Fibroblast of lung (primary cell): ENCODE measurements at regions not wholly inside any gene's neighbourhood (a gene's known extent, or its start where the extent isn't known, plus 50 kb on each side); places are given as distances from the start of the nearest gene placed in this dataset.

Source experiments
- CTCF ChIP-seq, 2 donors: IDR thresholded peaks in 1 of 2; conservative IDR thresholded peaks in 1 of 2; 1 replicate in 1 of 2; 2 replicates in 1 of 2; pipeline ENCODE4 v1.5.1; 2011 to 2012; ENCODE audit warnings: low read length in 2 of 2, control low read depth in 1 of 2, inconsistent platforms in 1 of 2, low read depth in 1 of 2, mild to moderate bottlenecking in 1 of 2
- EZH2 ChIP-seq: IDR thresholded peaks from 2 replicates; pipeline ENCODE4 v1.5.1; 2012; ENCODE audit warnings: low read length, control low read depth, mild to moderate bottlenecking; ENCODE audit errors: missing control alignments

DNA sequence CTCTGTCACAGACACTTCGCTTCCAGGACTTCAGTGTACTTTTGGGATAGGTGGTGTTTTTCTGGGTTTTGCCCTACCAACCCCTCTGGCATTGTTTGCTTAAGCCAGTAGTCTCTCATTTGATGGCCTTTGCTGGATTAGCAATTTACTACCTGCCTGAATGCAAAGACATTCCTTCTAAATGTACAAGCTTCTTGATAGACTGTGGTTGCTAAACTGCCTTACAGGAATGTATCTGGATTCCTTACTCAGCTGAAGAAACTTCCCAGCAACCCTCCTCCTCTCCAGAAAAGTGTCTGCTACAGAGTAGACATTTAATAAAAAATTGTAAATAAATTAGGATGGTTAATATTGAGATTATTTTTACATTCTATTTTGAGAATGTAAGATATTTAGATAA, 1916.7 kb downstream of the EFNA5 start:
- TF ChIP-seq CTCF (conservative IDR thresholded peaks at IDR 0.05 in 1 of 2, IDR thresholded peaks at IDR 0.05 in 1 of 2; ENCODE audit: low read depth in 1 of 2, low read length in 2 of 2) (no peak), EZH2 (no peak)
